IPS-NIHi7 (cell line): ENCODE measurements at regions not wholly inside any gene's neighbourhood (a gene's known extent, or its start where the extent isn't known, plus 50 kb on each side); places are given as distances from the start of the nearest gene placed in this dataset.
"Not testable (repeated sequence)": the region's sequence is repeated elsewhere in the genome, so short reads cannot be mapped to it uniquely, and the experiment has no call there.

Experiments
- DNase-seq: peaks from one replicate; pipeline ENCODE4 v3.0.0; 2012; ENCODE audit warnings: mixed read lengths; ENCODE audit errors: extremely low spot score

DNA sequence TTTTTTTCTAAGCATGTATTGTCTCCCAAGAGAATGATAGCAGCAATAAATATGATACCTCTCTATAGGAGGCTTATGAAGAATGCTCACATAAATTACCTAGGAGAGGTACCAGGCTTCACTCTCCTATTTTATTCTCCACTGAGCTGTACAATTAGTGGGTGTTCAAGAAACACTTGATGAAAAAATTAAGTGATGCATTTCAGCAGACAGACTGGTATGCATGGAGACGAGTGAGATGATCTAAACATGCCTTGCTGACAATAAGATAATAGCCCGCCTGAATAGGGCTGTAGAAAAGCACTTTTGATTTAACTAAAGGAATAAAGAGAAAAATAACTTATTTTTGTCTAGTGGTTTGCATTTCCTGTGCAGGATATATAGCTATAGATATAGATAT is 1449.7 kb downstream of the GATA3 start:
- DNase-seq: no peak

DNA sequence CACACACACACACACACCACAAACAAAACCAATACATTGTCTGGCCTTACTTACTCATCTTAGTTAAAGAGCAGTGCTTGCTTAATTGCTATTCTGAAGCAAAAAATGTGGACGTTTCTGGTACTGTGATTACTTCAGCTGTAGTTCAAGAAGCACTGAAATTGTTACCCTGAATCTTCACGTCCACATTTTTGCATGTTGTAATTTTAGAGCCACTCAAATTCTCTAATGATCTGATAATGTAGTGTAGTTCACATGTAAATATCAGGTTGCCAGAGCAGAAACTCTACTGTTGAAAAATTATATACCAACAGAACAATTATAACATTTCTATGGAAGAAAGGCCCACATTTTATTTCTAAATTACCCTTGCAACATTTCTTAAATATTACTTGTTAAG is 1451.1 kb downstream of the GATA3 start:
- DNase-seq: no peak

DNA sequence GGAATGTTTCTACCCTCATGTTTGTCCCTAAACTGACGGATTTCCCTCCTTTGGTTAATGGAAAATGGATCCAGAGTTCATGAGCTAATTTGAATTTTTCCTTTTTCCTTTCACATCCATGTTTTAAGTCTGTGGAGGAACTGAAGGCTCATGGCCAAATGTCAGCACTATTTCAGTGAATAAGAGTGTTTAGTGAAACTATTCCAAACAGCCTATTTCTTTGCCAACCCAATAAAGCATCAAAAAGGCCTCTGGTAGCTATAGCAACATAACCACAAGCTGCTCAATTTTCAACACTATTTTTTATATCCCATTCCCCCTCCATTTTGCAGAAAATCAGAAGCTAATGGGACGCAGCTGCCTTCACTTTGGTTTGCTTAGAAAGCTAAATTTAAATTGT is 1454.1 kb downstream of the GATA3 start:
- DNase-seq: no peak

DNA sequence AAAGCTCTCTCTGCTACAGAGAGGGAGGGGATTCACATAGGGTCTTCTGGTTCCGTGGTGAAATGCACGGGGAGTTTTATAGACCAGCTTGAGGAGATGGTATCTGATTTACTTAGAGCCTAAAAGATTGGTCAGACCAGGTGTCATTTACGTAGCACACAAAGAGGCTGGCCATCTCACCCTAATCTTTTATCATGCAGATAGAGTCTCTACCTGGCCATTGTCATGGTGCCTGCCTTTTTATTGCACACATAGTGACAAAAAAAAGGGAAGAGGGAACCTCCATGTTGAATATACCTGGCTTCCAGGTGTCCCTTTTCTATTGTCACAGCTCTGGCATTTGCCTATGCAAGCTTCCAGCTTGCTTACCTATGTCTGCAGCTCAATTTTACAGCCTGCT is 1456.1 kb downstream of the GATA3 start:
- no peak for DNase-seq

DNA sequence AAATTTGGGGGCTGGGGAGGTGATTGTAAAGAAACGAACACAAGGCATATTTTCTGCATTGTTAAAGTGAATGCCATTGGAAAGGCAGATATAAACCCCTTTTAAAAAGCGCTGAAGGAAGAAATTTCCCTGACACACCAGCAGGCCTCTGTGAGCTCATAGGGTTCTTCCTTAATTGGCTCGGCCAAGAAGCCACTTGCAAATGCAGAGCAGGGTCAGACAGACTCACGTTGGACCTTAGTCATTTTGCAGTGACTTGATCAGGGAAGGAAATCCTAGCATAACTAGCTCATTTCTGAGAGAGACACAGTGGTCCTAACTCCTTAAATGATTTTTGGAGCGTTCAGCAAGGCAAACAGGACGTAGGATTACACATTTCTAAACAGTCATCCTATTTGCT is 1461.4 kb downstream of the GATA3 start:
- DNase-seq: no peak

DNA sequence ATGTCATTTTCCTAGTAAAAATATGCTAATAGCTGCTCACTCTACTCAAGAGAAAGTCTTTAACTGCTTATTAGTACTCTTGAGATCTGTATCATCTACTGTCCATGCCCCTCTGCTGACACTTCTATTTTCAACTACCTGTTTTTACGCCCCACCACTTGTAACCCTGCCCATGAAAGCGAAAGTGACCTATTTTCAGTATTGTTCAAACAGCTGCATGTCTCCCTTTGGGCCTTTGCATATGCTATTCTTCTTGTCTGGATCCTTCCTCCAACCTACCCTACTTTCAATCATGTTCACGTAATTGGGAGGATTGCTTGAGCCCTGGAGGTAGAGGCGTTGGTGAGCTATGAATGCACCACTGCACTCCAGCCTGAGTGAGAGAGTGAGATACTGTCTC is 1481.3 kb downstream of the GATA3 start:
- no peak for DNase-seq

DNA sequence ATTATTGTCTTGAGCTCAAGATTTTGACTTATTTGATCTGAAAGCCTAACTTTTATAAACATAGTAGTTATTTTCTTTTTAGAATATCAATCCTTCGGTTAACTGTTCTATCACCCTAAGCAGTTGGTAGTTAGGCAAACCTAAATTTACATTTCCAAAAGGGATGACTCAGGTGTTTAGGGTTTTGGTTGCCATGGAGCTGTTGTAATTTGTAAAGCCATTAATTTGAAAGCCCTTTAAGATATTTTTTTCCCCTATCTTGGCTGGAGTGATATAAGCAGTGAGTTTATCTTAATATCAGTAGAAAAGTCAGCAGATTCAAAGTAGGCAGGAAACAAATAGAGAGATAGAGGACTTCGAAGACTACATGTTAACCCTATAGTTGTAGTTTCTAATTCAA is 1472.6 kb upstream of the CELF2 start:
- DNase-seq: no peak

DNA sequence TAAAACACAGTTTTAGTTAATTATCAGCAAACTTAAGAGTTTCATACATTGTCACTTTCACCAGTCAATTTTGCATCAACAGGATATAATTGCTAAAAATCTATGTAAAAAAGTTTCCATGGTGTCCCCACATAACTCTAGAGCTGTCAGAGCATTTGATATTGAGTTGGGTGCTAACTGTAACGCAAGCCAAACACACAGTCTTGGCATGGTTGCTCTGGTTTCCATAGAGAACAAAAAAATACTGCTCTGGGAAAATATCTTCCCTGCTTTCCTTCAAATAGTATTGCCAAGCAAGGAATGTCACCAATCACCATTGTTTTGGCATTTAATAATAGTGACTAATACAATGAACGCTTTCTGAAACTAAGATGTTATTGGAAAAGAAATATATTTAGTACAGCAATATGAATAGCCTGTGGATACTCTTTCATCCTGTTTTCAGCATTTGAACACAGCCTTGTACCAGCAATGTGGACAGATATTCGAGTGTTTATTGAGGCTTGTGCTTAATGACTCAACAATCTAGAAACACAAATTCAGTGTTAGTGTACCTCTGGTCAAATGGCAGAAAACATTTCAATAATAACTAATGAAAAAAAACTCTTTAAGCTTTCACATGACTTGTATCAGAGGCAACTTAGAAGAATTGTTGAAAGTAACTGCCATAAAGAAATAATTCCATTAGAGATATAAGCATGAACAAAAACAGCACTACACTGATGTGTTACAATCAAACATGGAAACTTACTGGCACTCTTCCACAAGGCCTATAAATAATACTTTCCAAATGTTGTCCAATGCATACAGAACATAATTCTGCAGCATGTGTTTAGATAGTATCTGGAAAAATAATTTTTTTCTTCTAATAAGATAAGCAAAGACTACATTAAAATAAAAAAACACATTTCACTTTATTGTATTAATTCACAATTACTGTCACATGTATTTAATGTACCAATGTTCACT is 1469.5 kb upstream of the CELF2 start:
- no peak for DNase-seq

DNA sequence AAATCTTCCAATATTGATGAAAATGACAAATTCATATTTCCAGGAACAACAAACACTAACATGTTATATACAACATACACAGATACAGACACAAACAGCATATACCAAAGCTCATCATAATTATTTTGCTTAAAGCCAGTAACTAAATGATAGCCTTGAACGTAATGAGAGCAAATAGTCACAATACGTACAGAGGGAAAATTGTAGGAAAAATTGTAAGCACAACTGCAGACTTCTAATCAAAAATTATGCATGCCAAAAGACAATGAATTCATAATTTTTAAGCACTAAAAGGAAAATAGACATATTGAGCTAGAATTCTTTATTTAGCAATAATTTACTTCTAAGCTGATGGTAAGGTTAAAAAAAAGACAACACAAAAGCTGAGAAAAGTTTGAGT is 1466.9 kb upstream of the CELF2 start:
- no peak for DNase-seq

DNA sequence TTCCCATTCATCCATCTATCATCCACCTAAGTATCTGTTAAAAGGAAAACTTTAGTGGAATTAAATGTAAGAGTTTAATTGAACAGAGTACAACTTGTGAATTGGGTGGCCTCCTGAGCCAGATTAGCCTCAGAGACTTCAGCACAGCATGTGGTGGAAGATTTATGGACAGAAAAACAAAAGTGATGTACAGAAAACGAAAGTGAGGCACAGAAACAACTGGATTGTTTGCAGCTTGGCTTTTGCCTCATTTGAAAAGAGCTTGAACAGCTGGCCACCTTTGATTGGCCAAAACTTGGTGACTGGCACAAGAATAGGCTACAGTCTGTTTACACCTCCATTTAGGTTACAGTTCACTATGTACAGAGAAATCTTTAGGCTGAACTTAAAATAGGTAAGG is 1463.4 kb upstream of the CELF2 start:
- DNase-seq: no peak

DNA sequence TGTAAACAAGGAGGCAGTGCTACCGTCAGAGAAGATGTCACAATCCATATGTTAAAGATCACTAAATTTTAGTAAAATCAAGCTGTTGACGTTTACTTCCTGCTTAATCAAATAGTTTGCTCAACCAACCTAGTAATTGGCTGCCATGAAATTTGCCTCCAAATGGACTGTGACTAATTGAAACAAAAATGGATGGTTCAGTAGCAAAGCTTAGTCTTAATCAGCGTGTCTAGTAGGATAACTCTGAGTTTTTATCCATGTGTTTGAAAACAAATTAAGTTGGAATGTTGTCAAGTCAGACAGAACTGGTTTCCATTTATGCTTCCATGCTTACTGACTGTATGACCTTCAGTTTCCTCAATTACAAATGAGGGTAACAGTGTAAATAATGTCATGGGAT is 1456.7 kb upstream of the CELF2 start:
- DNase-seq: no peak

DNA sequence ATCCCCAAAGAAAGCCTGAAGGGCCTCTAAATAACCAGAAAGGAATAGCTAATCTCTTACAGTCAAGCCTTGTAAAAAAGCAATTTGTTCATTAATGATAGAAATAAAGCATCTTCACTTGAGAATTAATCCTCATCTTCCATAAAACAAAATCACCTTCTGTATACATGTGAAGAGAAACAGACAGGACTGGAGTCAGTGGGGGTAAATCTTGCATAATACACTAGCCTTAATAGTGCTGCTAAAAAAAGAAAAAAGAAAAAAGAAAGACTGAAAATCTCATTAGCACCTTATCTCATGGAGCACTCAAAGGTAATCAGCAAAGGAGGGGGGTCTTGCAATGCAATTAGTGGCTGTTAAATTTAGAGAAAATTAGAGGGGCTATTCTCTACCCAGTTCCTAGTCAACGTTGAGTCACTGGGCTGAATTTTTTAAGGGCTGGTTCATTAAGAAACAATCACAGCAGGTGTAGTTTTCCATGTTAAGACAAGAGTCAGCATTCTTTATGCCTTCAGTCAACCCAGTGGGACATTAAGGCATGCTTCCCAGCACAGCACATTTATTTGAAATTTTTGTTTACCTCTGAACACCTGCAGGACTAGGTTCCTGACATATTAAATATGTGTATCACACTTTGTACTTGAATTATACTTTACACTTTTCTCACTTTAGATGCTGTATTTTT is 1455.7 kb upstream of the CELF2 start:
- peak; percentile 9 for DNase-seq

DNA sequence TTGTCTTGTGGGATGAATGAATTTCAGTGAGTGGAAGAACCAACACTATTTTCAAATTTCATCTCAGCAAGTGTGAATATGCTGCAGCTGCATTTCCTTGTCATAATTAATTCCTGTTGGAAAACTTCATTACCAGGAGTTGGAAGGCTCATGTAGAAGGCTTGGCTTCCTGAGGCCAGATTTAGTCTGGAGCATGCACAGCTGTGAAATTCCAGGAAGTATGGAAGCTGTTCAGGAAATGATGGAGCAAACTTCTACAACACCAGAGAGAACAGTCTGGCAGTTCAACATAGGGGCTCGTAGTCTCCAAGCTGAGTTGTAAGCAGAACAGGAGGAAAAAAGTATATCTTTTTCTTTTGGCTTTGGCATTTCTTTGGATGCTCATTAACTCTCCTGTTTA is 1439.9 kb upstream of the CELF2 start:
- no peak for DNase-seq

DNA sequence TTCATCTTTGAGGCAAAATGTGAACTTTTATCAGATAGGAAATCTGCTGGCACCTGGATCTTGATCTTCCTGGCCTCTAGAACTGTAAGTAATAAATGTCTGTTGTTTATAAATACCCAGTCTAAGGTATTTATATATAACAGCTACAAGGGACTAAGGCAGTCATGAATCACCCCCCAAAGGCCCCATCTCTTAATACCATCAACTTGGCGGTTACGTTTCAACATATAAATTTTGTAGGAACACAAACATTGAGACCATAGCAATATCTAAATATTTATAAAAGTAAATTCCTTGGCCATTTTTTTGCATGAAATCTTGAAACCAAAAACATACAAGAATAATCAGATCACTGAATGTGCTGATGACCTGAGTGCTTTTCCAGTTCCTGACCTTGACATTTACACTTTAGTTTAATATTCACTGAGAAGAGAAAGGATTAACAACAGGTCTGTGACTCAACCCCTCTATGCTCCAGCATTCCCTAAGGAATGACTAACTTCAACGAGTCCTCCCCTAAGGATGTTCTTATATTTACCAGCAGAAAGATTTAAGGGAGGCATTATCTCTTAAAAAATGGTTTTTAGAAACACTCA is 1438.5 kb upstream of the CELF2 start:
- DNase-seq: no peak

DNA sequence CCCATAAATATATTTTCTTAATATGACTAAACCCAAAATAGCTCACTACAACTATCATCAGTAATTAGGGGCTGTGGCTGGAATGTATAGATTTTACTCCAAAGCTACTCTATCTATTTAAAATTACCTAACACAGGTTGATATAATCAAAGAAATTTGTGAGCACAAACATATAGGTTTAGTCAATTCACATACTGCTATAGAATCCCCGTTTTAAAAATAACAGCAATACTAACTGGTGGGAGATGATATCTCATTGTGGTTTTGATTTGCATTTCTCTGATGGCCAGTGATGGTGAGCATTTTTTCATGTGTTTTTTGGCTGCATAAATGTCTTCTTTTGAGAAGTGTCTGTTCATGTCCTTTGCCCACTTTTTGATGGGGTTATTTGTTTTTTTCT is 1434.9 kb upstream of the CELF2 start:
- DNase-seq: not testable (repeated sequence)

DNA sequence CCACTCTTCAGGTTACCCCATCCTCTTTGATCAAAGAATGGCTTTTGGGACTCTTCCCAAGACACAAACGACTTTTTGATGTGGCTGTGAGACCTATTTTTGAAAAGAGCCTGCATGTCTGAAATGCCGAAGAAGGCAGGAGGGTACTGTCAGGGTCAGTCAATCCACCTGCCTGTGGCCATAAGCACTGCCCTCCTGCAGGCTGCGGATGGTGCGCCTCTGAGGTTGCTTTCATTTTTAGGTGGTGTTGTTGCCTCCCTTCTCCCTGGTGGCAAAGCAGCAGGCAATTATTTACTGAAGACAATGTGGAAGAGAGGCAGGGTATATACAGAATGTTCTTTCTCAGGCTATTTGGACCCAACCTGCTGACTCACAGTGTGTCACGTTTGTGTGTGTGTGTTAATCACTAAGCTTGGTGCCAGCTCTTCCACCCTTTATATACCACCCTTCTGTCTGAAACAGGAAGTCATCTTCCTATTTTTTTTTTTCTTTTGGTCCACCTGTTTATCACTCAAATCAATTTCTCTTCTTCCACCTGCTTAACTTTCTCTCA is 1421.2 kb upstream of the CELF2 start:
- DNase-seq: no peak

DNA sequence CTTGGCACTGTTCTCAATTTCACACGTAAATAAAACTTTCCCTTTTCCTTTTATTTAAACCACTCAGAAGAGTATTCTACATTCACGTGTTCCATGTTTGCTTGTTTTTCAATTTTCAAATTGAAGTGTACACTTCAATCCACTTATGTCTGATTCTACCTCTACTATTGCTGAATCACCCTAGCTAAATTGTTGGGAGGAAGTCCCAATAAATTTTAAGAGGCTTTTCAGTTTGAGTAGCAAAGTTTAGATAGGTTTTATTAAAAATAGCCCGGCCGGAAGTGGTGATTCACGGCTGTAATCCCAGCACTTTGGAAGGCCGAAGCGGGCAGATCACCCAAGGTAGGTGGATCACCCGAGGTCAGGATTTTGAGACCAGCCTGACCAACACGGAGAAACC is 1414.7 kb upstream of the CELF2 start:
- no peak for DNase-seq

DNA sequence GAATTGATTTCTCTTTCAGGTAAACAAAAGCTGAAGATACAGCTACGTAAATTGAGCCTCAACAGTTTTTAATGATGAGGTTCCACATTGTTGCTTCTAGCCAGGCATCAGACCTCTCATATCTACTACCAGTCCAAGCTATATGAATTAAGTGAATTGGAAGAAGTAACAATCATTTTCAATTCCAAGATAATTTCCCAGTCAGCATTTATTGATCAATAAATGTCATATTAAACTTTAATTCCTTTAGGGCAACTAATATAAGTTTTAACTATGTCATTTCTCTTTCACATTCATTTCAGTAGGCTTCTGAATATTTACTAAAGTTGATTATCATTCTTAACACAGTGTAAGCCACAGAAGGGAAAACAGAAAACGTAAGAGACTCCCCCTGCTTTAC is 1413.7 kb upstream of the CELF2 start:
- DNase-seq: no peak

DNA sequence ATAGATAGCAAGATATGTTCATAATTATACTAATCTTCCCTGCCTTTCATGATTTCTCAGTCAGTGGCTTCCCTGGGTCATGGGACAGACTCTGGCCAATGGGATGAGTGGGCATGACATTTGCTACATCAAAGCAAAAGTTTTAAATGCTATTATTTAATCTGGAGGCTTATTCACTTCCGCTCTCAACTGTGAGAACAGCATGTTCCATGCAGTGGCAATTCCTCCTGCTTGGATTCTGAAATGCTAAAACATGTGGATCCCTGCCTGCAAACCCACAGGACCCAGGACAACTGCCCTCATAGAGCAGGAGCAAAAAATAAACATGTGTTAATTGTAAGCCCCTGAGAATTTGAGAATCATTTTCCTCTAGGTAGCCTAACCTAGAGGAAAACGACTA is 1412.4 kb upstream of the CELF2 start:
- DNase-seq: no peak

DNA sequence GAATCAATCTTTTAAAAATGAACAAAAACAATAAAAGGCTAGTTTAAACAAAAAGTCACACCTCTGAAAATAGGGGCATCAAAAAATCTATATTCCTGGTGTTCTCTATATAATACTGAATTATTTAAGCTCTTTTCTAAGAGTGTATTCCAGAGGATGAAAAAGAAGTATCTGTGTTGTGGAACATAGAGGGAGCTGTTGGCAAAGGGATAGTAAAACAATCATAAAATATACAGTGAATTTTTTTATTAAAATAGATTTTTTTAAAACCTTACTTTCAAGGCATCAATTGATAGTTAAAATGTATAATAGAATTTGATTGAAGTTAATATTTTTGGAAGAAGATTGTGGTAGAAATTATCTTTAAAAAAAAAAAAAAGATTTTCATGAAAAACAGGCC is 1409.1 kb upstream of the CELF2 start:
- no peak for DNase-seq

DNA sequence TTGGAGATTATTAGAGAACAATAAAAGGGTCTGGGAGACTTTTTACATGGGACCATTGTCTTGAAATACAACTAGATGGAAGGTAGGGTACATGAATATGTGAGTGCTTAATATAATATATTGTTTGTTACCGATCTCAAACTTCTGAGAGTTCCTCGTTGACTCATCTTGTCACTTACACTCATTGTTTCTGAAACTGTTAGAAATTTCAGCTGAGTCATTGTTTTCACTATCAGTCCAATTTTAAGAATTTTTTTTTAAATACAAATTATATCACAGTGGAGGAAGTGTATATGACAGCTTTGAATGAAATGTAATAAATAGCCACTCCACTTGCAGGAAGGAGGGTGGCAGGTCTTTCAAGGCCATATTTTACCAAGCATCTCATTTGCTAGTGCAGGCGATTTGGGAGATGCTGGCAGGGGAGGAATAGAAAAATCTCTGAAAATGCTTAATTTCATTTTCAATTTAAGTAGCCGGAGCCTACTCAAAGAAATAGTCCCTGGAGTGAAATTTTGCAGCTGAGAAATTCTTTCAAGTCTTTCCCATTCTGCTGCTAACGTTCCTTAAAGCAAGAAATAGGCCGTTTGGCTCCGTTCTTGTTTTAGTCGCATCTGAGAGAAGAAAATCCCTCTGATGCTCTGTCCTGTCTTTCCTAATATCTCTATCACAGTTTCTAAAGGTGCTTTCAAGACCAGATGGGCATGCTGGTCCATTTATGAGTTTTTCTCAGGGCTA is 1404.2 kb upstream of the CELF2 start:
- DNase-seq: no peak

DNA sequence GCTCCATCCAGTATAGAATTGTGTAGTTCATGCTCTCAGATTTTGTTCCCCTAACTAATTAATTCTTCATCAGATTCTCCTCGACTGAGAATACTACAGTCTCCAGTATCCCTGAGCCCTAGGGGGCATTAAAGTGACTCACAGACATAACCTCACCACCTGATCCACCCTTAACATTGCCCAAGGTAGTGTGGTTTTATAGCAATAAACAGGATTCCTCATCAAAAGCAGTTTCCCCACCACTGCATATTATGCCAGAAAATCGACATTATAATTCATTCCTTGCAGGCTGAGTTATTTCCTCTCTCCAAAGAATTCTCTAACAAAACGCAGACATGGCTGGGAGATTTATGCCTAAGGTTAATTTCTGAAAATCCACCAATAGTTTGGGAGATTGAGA is 1402.5 kb upstream of the CELF2 start:
- DNase-seq: no peak
